GM12891 (cell line): ENCODE measurements at regions not wholly inside any gene's neighbourhood (a gene's known extent, or its start where the extent isn't known, plus 50 kb on each side); places are given as distances from the start of the nearest gene placed in this dataset.
"Not testable (repeated sequence)": the region's sequence is repeated elsewhere in the genome, so short reads cannot be mapped to it uniquely, and the experiment has no call there.

Experiments
- DNase-seq: peaks from one replicate; pipeline ENCODE4 v3.0.0; 2011; ENCODE audit warnings: low spot score; ENCODE audit not compliant: insufficient read length
- FAIRE-seq: peaks from 2 replicates; lab custom pipeline; 2011; peaks lifted over from hg19 to GRCh38; lab: Jason Lieb, UNC
- PAX5 ChIP-seq: IDR thresholded peaks from 2 replicates; pipeline ENCODE4 v1.6.1; 2011; ENCODE audit warnings: low read length, moderate library complexity, mild to moderate bottlenecking; ENCODE audit not compliant: insufficient read depth, severe bottlenecking
- POLR2A ChIP-seq: IDR thresholded peaks from 2 replicates; pipeline ENCODE4 v1.6.1; 2011; ENCODE audit warnings: low read depth, low read length, control low read depth
- POLR2AphosphoS5 ChIP-seq: IDR thresholded peaks from 2 replicates; pipeline ENCODE4 v1.6.1; 2011; ENCODE audit warnings: low read depth, low read length, control low read depth
- POU2F2 ChIP-seq: IDR thresholded peaks from 2 replicates; pipeline ENCODE4 v1.6.1; 2011; ENCODE audit warnings: low read depth, mild to moderate bottlenecking, control low read depth, low read length, moderate library complexity
- SPI1 ChIP-seq: IDR thresholded peaks from 2 replicates; pipeline ENCODE4 v1.6.1; 2011; ENCODE audit warnings: low read depth, low read length, control low read depth
- TAF1 ChIP-seq: IDR thresholded peaks from 2 replicates; pipeline ENCODE4 v1.6.1; 2011; ENCODE audit warnings: low read depth, low read length, control low read depth

DNA sequence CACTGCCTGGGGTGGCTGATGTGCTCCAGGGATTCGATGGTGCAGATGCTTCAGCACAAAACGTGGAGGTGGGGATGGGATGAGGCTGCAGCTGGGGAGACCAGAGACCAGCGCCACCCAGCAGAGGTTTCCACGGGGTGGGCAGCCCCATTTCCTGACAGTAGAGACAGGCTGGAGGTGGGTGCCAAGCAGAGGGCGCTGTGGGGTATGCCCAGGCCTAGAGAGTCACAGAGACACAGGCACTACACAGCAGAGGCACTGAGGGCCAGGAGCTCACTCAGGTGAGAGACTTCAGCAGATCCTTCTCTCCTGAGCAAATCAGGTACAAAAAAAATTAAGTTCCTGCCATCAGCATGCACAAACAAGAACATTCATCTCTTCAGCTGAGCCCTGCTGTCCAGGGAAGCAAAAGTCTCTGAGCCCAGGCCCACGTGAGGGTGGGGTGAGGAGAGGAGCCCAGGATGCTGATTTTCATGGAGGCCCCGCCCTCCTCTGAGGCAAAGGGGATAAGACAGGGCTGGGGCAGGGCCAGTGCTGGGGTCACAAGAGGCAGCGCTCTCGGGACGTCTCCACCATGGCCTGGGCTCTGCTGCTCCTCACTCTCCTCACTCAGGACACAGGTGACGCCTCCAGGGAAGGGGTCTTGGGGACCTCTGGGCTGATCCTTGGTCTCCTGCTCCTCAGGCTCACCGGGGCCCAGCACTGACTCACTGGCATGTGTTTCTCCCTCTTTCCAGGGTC is 53.1 kb downstream of the GGTLC2 start:
- FAIRE-seq, result peak; percentile 9
- no peak for DNase-seq
- TF ChIP-seq SPI1 (no peak), POLR2AphosphoS5 (no peak), POU2F2 (no peak), PAX5 (no peak), TAF1 (no peak), POLR2A (no peak)

DNA sequence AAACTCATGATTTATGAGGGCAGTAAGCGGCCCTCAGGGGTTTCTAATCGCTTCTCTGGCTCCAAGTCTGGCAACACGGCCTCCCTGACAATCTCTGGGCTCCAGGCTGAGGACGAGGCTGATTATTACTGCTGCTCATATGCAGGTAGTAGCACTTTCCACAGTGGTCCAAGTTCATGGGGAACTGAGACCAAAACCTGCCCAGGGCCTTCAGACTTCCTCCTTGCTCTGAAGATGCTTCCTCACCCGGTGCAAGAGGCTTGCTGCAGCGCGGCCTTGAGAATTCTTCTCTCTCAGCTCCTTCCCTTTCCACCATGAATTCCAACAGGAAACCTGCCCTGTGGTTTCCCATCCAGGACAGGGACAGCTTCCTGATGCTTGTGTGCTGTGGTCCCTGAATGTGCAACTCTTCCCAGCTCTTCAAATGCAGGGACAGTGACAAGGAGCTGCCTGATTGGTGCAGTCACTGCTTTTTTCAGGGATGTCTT is 53.9 kb downstream of the GGTLC2 start:
- TF ChIP-seq POLR2AphosphoS5, result no peak
- no peak for TF ChIP-seq POLR2A
- TF ChIP-seq PAX5, result no peak
- peak; percentile 92 for TF ChIP-seq SPI1
- no peak for DNase-seq
- FAIRE-seq, result peak; percentile 87

DNA sequence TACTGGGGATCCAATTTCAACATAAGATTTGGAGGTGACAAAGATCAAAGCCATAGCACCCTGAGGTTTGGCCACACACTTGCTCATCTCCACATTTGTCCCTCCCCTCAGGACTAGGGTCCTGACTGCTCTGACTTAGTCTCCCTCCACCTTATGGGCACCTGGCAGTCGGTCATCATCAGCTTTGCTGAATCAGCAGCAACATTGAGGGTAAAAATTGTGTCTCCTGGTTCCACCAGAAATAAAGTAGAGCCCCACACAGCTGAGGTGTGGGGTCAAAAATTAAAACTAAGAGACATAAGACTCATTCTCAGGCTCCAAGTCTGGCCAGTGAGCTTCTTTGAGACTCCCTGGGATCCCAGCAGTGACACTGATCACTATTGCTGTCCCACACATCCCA is 56.2 kb downstream of the GGTLC2 start:
- no peak for DNase-seq
- FAIRE-seq, result peak; percentile 16
- TF ChIP-seq SPI1 (no peak), POU2F2 (no peak), TAF1 (no peak), PAX5 (no peak), POLR2AphosphoS5 (no peak), POLR2A (no peak)

DNA sequence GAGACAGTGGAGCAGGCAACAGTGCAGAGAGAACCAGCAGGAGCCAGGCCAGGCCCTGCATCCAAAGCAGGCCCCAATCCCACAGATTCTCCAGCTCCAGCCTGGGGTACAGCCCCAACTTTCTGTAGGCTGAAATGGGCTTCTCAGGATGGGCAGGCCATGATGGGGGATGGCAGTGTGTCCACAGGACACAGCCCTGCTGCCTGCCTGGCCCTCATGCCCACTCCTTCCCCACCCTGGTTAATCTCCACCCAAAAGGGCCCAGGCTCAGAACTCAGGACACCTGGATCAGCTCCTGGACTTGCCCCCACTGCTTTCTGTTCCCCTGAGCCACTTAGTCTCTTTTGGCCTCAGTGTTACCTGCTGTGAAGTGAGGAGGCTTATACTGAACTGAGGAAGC is 57.1 kb downstream of the GGTLC2 start:
- FAIRE-seq, result not testable (repeated sequence)

DNA sequence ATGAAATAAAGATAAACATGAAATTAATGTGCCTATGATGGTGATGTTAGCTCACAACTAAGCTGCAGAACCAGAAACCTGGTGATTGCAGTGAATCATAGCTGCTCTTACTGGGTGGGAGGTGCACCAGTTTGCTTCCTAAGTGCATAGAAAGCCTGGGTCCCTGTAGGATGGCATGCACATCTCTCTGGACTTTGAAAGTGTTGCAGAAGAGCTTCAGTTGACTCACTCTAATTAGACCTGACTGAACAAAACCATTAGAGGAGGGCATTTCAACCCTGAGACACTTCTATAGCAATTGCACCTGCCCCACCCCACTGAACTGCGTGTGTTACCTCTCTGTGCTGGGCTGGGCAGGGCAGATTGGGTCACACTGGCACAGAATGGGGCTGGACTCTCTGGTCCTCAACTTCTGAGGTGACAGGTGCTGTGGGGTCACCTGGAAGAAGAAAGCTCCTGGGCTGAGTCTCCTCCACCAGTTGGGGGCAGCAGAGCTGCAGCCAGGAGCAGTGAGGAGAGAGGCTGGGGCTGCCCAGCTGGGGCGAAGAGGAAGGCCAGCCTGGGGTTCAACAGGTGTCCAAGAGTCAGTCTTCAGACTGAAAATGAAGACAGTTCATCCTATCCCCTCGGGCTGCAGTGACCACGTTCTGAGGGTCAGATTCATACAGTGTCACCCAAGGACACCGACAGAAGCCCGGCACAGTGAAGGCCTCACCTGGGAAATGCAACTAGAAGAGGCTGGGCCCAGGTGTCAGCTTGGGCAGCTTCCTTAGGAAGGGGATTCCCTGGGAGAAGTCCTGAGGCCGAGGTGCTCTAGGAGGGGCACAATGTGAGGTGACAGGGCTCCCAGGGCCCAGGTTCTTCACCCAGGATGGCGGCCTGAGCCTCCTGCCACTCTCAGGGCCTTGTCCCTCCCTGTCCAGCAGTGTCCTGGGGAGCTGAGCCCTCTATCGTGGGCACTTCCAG is 58.1 kb downstream of the GGTLC2 start:
- DNase-seq (no peak), FAIRE-seq (peak; percentile 82)
- TF ChIP-seq PAX5, result no peak
- TF ChIP-seq POU2F2, result no peak
- no peak for TF ChIP-seq SPI1
- TF ChIP-seq TAF1, result no peak
- TF ChIP-seq POLR2A, result no peak
- TF ChIP-seq POLR2AphosphoS5, result no peak

More for the DNA sequence above, 57.1 kb downstream of the GGTLC2 start:
- DNase-seq, result not testable (repeated sequence)

DNA sequence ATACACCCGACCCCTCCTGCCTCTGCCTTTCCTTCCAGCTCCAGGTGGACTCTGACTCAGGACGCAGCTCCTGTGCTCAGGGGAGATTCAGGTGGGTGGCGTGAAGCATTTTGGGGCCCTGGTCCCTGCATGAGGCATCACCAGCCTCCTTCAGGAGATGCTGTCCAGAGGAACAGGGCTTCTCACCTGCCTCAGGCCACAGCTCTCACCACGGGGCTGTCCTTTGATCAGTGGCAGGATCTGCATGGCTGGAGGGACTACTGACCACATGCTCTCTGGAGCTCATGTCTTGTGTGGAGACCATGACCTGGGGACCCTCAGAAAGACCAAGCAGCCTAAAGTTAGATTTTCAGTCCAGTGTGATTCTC is 58.8 kb downstream of the GGTLC2 start:
- DNase-seq (no peak), FAIRE-seq (no peak)
- TF ChIP-seq POU2F2, result no peak
- TF ChIP-seq TAF1, result no peak
- TF ChIP-seq SPI1, result no peak
- TF ChIP-seq PAX5, result no peak
- TF ChIP-seq POLR2A, result no peak
- no peak for TF ChIP-seq POLR2AphosphoS5

DNA sequence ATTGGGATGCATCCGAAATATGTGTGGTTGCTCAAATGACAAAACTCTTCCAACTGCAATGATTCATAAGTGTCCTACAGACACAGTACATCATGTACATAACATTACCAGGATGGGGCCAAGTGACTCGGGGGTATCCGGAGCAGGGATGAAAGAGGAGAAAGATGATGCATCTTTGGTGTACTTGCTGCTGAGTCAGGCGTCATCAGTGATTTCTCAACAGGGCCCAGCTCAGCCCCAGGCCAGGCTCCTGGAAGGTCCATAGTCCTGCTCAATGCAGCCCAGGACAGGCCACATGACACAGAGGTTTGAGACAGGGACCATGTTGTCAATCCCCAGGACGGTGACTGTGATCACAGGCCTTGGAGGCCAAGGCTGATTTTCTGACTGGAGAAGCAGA is 59.3 kb downstream of the GGTLC2 start:
- FAIRE-seq (no peak), DNase-seq (no peak)
- no peak for TF ChIP-seq POLR2A
- TF ChIP-seq POU2F2, result no peak
- TF ChIP-seq SPI1, result no peak
- TF ChIP-seq PAX5, result no peak
- no peak for TF ChIP-seq TAF1
- no peak for TF ChIP-seq POLR2AphosphoS5

DNA sequence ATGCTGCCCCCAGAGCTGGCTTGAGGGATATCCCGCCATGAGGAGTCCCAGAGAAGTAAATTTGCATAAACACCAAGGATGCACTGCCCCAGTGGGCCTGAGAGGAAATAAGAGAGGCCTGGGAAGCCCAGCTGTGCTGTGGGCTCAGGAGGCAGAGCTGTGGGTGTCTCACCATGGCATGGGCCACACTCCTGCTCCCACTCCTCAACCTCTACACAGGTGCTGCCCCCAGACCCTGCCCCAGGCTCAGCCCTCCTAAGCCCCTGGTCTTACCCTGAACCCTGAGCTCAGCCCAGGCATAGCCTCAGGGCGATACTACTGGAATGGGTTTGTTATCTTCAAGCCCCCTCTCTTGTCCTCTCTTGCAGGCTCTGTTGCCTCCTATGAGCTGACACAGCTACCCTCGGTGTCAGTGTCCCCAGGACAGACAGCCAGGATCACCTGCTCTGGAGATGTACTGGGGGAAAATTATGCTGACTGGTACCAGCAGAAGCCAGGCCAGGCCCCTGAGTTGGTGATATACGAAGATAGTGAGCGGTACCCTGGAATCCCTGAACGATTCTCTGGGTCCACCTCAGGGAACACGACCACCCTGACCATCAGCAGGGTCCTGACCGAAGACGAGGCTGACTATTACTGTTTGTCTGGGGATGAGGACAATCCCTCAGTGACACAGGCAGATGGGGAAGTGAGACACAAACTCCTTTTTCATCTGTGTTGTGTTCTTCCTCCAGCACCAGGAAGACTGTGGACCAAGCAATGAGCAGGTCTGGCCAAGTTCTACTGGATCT is 59.9 kb downstream of the GGTLC2 start:
- FAIRE-seq, result no peak
- DNase-seq, result no peak
- no peak for TF ChIP-seq PAX5
